WTC11 (cell line): ENCODE measurements at regions not wholly inside any gene's neighbourhood (a gene's known extent, or its start where the extent isn't known, plus 50 kb on each side); places are given as distances from the start of the nearest gene placed in this dataset.

Experiments
- ATAC-seq: fragments of 200-7000 bp; cut with Tn5 transposase; 2 replicates; pipeline ENCODE4 v1.10.0; 2021; ENCODE audit warnings: mild to moderate bottlenecking, moderate library complexity
- CTCF ChIA-PET: fragments of 300-600 bp; sonication (Branson Sonifier 250); formaldehyde crosslinking; loops from one replicate; lab custom pipeline; 2021; ENCODE audit warnings: antibody characterized with exemption; lab: Charles Lee
- POLR2A ChIA-PET: fragments of 350-600 bp; sonication (Branson Sonifier 250); formaldehyde crosslinking; loops from one replicate; lab custom pipeline; 2021; ENCODE audit warnings: antibody characterized with exemption; lab: Charles Lee
- DNase-seq: peaks from one replicate; pipeline ENCODE4 v3.0.0; 2021; ENCODE audit warnings: low spot score
- H3K27ac Mint-ChIP-seq: 2 replicates; pipeline ENCODE4 v1.8.0; 2021; ENCODE audit warnings: mixed read lengths
- H3K27me3 Mint-ChIP-seq: 2 replicates; pipeline ENCODE4 v1.8.0; 2021; ENCODE audit warnings: low read depth, mild to moderate bottlenecking, moderate library complexity, mixed read lengths
- H3K36me3 Mint-ChIP-seq: 2 replicates; pipeline ENCODE4 v1.8.0; 2021; ENCODE audit warnings: mixed read lengths
- H3K4me1 Mint-ChIP-seq: 2 replicates; pipeline ENCODE4 v1.8.0; 2022; ENCODE audit warnings: mixed read lengths
- H3K4me3 Mint-ChIP-seq: 2 replicates; pipeline ENCODE4 v1.8.0; 2021; ENCODE audit warnings: mild to moderate bottlenecking, moderate library complexity, mixed read lengths
- H3K9me3 Mint-ChIP-seq: 2 replicates; pipeline ENCODE4 v1.8.0; 2021; ENCODE audit warnings: mixed read lengths
- AR ChIP-seq: fragments of 250-450 bp; sonication (Bioruptor Pico); IDR thresholded peaks from 2 replicates; pipeline ENCODE4 v1.9.0; 2021; ENCODE audit warnings: mild to moderate bottlenecking
- ARID4B ChIP-seq: sonication (generic); formaldehyde crosslinking; IDR thresholded peaks from 2 replicates; pipeline ENCODE4 v1.8.0; 2023; ENCODE audit warnings: missing genetic modification reagents, mild to moderate bottlenecking, borderline replicate concordance
- ATF1 ChIP-seq: sonication (generic); formaldehyde crosslinking; IDR thresholded peaks from 2 replicates; pipeline ENCODE4 v1.8.1; 2023; ENCODE audit warnings: mild to moderate bottlenecking, moderate library complexity, missing genetic modification reagents
- ATF6 ChIP-seq: sonication (generic); formaldehyde crosslinking; IDR thresholded peaks from 2 replicates; pipeline ENCODE4 v1.8.1; 2023; ENCODE audit warnings: mild to moderate bottlenecking, missing genetic modification reagents
- CREB1 ChIP-seq: sonication (generic); formaldehyde crosslinking; IDR thresholded peaks from 2 replicates; pipeline ENCODE4 v1.8.0; 2023; ENCODE audit warnings: mild to moderate bottlenecking, missing genetic modification reagents
- E2F4 ChIP-seq: sonication (generic); formaldehyde crosslinking; IDR thresholded peaks from 2 replicates; pipeline ENCODE4 v1.8.1; 2022; ENCODE audit warnings: low read depth, mild to moderate bottlenecking, moderate library complexity, missing genetic modification reagents, borderline replicate concordance
- ELF4 ChIP-seq: sonication (generic); formaldehyde crosslinking; IDR thresholded peaks from 2 replicates; pipeline ENCODE4 v1.8.1; 2022; ENCODE audit warnings: low read depth, mild to moderate bottlenecking, moderate library complexity, missing genetic modification reagents
- EMX1 ChIP-seq: fragments of 250-450 bp; sonication (Bioruptor Pico); IDR thresholded peaks from 2 replicates; pipeline ENCODE4 v1.8.0; 2021; ENCODE audit warnings: mild to moderate bottlenecking
- IRF1 ChIP-seq: sonication (generic); formaldehyde crosslinking; IDR thresholded peaks from 2 replicates; pipeline ENCODE4 v1.8.0; 2023; ENCODE audit warnings: missing genetic modification reagents
- MXD4 ChIP-seq: fragments of 250-450 bp; sonication (Bioruptor Pico); IDR thresholded peaks from 2 replicates; pipeline ENCODE4 v1.8.0; 2021; ENCODE audit warnings: mild to moderate bottlenecking, moderate library complexity, borderline replicate concordance
- NFATC4 ChIP-seq: fragments of 250-450 bp; sonication (Bioruptor Pico); IDR thresholded peaks from 2 replicates; pipeline ENCODE4 v1.9.0; 2021; ENCODE audit warnings: mild to moderate bottlenecking
- NFE2L1 ChIP-seq: sonication (generic); formaldehyde crosslinking; IDR thresholded peaks from 2 replicates; pipeline ENCODE4 v1.8.1; 2023; ENCODE audit warnings: missing genetic modification reagents
- NR1H2 ChIP-seq: sonication (generic); formaldehyde crosslinking; IDR thresholded peaks from 2 replicates; pipeline ENCODE4 v1.9.0; 2021; ENCODE audit warnings: mild to moderate bottlenecking, moderate library complexity, missing genetic modification reagents
- NR3C1 ChIP-seq: sonication (generic); formaldehyde crosslinking; conservative IDR thresholded peaks from 2 replicates; pipeline ENCODE4 v1.8.1; 2023; ENCODE audit warnings: low read depth, mild to moderate bottlenecking, missing genetic modification reagents
- PRRX2 ChIP-seq: fragments of 250-450 bp; sonication (Bioruptor Pico); IDR thresholded peaks from 2 replicates; pipeline ENCODE4 v1.8.0; 2021; ENCODE audit warnings: mild to moderate bottlenecking
- RORB ChIP-seq: fragments of 250-450 bp; sonication (Bioruptor Pico); IDR thresholded peaks from 2 replicates; pipeline ENCODE4 v1.9.0; 2021; ENCODE audit warnings: mild to moderate bottlenecking
- SMAD3 ChIP-seq: sonication (generic); formaldehyde crosslinking; IDR thresholded peaks from 2 replicates; pipeline ENCODE4 v1.8.0; 2022; ENCODE audit warnings: missing genetic modification reagents, mild to moderate bottlenecking, borderline replicate concordance
- TCF7 ChIP-seq: sonication (generic); formaldehyde crosslinking; IDR thresholded peaks from 2 replicates; pipeline ENCODE4 v1.8.0; 2022; ENCODE audit warnings: mild to moderate bottlenecking, low read depth, missing genetic modification reagents, moderate library complexity
- USF1 ChIP-seq: sonication (generic); formaldehyde crosslinking; IDR thresholded peaks from 2 replicates; pipeline ENCODE4 v1.8.0; 2022; ENCODE audit warnings: mild to moderate bottlenecking, missing genetic modification reagents
- ZNF396 ChIP-seq: fragments of 250-450 bp; sonication (Bioruptor Pico); IDR thresholded peaks from 2 replicates; pipeline ENCODE4 v1.8.0; 2021; ENCODE audit warnings: mild to moderate bottlenecking, moderate library complexity, borderline replicate concordance
- ZNF671 ChIP-seq: fragments of 250-450 bp; sonication (Bioruptor Pico); IDR thresholded peaks from 2 replicates; pipeline ENCODE4 v1.8.0; 2021; ENCODE audit warnings: mild to moderate bottlenecking

GRCh38 chr2:181818058-181818680, 73.4 kb upstream of the ITPRID2 start (continued):
- TF ChIP-seq ARID4B (CRISPR knock-in tag): no peak

- Mint-ChIP-seq H3K4me1 (peaks cover 16% of the 10 kb centered on the region), H3K27me3 (no peaks in the 10 kb centered on the region), H3K36me3 (no peaks in the 10 kb centered on the region), H3K4me3 (no peak overlapping the region), H3K27ac (no peak overlapping the region), H3K9me3 (peaks cover under 1% of the 10 kb centered on the region; the same call in 1 of the 2 replicates)
- ChIA-PET POLR2A (no interaction called here), CTCF (no interaction called here)
- ATAC-seq (no peak), DNase-seq (no peak)
- TF ChIP-seq ATF1 (CRISPR knock-in tag): no peak
- TF ChIP-seq NFATC4 (CRISPR knock-in tag): no peak
- TF ChIP-seq ZNF671: no peak
- TF ChIP-seq ELF4: no peak
- TF ChIP-seq PRRX2 (CRISPR knock-in tag): no peak
- TF ChIP-seq IRF1 (CRISPR knock-in tag): no peak
- no peak for TF ChIP-seq ATF6 (CRISPR knock-in tag)
- TF ChIP-seq NR3C1 (CRISPR knock-in tag): no peak
- TF ChIP-seq SMAD3 (CRISPR knock-in tag): no peak
Observed at GRCh38 chr2:181818840-181819239, 72.7 kb upstream of the ITPRID2 start.

GRCh38 chr2:181821049-181821448, 70.5 kb upstream of the ITPRID2 start:
- DNase-seq (no peak), ATAC-seq (no peak)
- CTCF ChIA-PET: interaction anchor here (1.0 kb wide), 1 partner anchor 78 kb away, joined by 3 read pairs; no protein-coding TSS in a partner anchor
- TF ChIP-seq RORB (no peak), NFE2L1 (CRISPR knock-in tag) (no peak), MXD4 (CRISPR knock-in tag) (no peak), AR (CRISPR knock-in tag) (no peak), E2F4 (CRISPR knock-in tag) (no peak), ZNF396 (CRISPR knock-in tag) (no peak), CREB1 (CRISPR knock-in tag) (no peak), NR1H2 (CRISPR knock-in tag) (no peak), SMAD3 (CRISPR knock-in tag) (no peak), EMX1 (no peak), TCF7 (CRISPR knock-in tag) (no peak), USF1 (no peak)

More at GRCh38 chr2:181821049-181821448, 70.5 kb upstream of the ITPRID2 start:
- H3K9me3 Mint-ChIP-seq: no peaks in the 10 kb centered on the region
- H3K27me3 Mint-ChIP-seq: no peaks in the 10 kb centered on the region
- POLR2A ChIA-PET: no interaction called here
- no peak overlapping the region for H3K4me3 Mint-ChIP-seq
- peaks cover 16% of the 10 kb centered on the region for H3K4me1 Mint-ChIP-seq
- no peaks in the 10 kb centered on the region for H3K36me3 Mint-ChIP-seq
- H3K27ac Mint-ChIP-seq: no peak overlapping the region
